ENCODE measurements at regions not wholly inside any gene's neighbourhood (a gene's known extent, or its start where the extent isn't known, plus 50 kb on each side); places are given as distances from the start of the nearest gene placed in this dataset.

DNA sequence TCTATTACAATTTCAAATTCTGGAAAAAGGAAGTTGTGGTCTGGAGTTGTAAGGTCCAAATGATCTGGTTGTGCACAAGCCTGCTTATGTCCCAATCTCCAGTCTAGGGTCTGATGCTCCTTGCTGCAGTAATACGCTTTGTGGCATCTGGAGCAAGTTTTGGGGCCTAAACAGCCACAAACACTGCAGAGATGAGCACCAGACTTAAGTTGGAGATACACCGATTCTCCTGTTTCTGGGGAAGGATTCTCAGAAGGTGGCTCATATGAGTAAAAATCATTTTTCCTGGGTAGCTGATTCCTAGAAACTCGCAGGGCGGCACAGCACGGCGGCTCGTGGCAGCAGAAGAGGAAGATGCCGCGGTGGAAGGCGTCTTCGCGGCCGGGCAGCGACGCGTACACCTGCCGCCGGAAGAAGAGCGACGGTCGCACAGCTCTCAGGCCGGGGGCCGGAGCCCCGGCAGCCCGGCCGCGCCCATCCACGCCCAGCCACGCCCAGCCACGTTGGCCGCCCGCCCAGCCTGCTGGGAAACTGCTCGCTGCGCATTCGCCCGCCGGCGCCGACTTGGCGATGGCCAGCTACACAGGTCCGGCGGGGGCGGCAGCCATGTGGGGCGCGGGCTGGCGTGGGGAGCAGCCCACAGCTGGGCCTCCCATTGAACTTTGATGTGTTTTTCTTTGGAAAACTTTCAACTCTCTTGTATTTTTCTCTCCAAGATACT, 129.0 kb downstream of the ASCL4 start (continued):
- TF ChIP-seq MEF2D (tag; conservative IDR thresholded peaks at IDR 0.05; ENCODE audit: low read depth) (no peak), TEAD2 (tag; IDR thresholded peaks at IDR 0.05) (no peak), MTA3 (IDR thresholded peaks at IDR 0.05; ENCODE audit: borderline replicate concordance) (peak; percentile 65; the same call in 1 of the 2 replicates), BRD9 (IDR thresholded peaks at IDR 0.05; ENCODE audit: low read depth, partially characterized antibody) (no peak), ARNT (IDR thresholded peaks at IDR 0.05) (no peak), ZNF583 (CRISPR knock-in tag; IDR thresholded peaks at IDR 0.05) (no peak; the same call in 1 of the 2 replicates), MTA1 (IDR thresholded peaks at IDR 0.05; ENCODE audit: borderline replicate concordance) (peak; percentile 93), POLR3A (IDR thresholded peaks at IDR 0.05; ENCODE audit: borderline replicate concordance, extremely low read depth, insufficient read depth, insufficient read length) (no peak), CBX1 (IDR thresholded peaks at IDR 0.05; ENCODE audit: low read depth) (no peak), PURB (CRISPR knock-in tag; IDR thresholded peaks at IDR 0.05; ENCODE audit: low read depth) (no peak), NRF1 (conservative IDR thresholded peaks at IDR 0.05 in 1 of 2, IDR thresholded peaks at IDR 0.05 in 1 of 2) (peak; percentile 92 to 93), ATF1 (CRISPR knock-in tag; IDR thresholded peaks at IDR 0.05) (peak; percentile 71), ATF1 (tag; IDR thresholded peaks at IDR 0.05) (peak; percentile 92), NONO (IDR thresholded peaks at IDR 0.05; ENCODE audit: low read depth in 2 of 2, low read length in 1 of 2) (peak in 1 of 2 experiments; percentile 50; a peak in 2 of 4 replicates)
- TF ChIP-seq, protein P1, sequence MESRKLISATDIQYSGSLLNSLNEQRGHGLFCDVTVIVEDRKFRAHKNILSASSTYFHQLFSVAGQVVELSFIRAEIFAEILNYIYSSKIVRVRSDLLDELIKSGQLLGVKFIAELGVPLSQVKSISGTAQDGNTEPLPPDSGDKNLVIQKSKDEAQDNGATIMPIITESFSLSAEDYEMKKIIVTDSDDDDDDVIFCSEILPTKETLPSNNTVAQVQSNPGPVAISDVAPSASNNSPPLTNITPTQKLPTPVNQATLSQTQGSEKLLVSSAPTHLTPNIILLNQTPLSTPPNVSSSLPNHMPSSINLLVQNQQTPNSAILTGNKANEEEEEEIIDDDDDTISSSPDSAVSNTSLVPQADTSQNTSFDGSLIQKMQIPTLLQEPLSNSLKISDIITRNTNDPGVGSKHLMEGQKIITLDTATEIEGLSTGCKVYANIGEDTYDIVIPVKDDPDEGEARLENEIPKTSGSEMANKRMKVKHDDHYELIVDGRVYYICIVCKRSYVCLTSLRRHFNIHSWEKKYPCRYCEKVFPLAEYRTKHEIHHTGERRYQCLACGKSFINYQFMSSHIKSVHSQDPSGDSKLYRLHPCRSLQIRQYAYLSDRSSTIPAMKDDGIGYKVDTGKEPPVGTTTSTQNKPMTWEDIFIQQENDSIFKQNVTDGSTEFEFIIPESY (CRISPR knock-in tag; IDR thresholded peaks at IDR 0.05) = no peak
- TF ChIP-seq, protein P2, sequence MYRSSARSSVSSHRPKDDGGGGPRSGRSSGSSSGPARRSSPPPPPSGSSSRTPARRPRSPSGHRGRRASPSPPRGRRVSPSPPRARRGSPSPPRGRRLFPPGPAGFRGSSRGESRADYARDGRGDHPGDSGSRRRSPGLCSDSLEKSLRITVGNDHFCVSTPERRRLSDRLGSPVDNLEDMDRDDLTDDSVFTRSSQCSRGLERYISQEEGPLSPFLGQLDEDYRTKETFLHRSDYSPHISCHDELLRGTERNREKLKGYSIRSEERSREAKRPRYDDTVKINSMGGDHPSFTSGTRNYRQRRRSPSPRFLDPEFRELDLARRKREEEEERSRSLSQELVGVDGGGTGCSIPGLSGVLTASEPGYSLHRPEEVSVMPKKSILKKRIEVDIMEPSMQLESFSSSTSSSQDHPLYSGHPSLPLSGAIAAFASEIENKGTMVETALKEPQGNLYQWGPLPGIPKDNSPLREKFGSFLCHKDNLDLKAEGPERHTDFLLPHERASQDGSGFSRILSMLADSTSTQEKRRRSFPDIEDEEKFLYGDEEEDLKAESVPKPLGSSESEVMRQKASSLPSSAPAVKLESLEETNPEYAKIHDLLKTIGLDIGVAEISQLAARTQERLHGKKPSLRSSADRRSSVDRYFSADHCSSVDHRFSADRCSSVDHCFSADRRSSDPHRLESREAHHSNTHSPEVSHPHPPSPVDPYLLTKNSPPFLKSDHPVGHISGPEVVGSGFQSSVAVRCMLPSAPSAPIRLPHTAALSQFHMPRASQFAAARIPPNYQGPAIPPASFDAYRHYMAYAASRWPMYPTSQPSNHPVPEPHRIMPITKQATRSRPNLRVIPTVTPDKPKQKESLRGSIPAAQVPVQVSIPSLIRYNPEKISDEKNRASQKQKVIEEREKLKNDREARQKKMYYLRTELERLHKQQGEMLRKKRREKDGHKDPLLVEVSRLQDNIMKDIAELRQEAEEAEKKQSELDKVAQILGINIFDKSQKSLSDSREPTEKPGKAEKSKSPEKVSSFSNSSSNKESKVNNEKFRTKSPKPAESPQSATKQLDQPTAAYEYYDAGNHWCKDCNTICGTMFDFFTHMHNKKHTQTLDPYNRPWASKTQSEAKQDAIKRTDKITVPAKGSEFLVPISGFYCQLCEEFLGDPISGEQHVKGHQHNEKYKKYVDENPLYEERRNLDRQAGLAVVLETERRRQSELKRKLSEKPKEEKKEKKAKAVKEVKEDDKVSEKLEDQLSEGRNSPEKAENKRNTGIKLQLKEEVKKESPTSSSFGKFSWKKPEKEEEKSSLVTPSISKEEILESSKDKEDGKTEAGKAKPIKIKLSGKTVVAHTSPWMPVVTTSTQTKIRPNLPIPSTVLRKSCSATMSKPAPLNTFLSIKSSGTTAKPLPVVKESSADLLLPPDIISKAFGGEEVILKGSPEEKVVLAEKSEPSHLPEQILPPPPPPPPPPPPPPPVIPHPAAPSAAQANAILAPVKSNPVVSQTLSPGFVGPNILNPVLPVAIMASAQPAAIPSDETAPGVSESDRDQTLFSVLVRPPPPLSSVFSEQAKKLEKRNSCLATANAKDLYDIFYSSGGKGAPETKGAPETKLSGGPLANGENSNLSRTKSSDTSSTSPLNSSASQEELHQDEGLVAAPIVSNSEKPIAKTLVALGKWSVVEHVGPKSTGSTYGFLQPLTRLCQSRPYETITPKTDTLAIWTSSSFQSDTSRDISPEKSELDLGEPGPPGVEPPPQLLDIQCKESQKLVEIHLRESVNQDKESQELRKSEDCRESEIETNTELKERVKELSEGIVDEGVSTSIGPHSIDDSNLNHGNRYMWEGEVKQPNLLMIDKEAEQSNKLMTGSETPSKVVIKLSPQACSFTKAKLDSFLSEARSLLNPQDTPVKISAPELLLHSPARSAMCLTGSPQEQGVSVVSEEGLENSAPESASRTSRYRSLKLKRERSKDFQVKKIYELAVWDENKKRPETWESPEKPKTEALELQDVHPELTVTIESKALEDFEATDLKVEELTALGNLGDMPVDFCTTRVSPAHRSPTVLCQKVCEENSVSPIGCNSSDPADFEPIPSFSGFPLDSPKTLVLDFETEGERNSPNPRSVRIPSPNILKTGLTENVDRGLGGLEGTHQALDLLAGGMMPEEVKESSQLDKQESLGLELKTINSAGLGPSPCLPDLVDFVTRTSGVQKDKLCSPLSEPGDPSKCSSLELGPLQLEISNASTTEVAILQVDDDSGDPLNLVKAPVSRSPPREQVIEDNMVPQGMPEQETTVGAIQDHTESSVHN (IDR thresholded peaks at IDR 0.05; ENCODE audit: borderline replicate concordance in 1 of 2, low read depth in 1 of 2) = no peak
- TF ChIP-seq, protein P3, sequence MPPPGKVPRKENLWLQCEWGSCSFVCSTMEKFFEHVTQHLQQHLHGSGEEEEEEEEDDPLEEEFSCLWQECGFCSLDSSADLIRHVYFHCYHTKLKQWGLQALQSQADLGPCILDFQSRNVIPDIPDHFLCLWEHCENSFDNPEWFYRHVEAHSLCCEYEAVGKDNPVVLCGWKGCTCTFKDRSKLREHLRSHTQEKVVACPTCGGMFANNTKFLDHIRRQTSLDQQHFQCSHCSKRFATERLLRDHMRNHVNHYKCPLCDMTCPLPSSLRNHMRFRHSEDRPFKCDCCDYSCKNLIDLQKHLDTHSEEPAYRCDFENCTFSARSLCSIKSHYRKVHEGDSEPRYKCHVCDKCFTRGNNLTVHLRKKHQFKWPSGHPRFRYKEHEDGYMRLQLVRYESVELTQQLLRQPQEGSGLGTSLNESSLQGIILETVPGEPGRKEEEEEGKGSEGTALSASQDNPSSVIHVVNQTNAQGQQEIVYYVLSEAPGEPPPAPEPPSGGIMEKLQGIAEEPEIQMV (tag; conservative IDR thresholded peaks at IDR 0.05; ENCODE audit: low read depth) = no peak

Measured in K562 (cell line).